CD14-positive monocyte (primary cell): ENCODE measurements at regions not wholly inside any gene's neighbourhood (a gene's known extent, or its start where the extent isn't known, plus 50 kb on each side); places are given as distances from the start of the nearest gene placed in this dataset.

Source experiments
- DNase-seq, 3 donors: peaks; one replicate each; pipeline ENCODE4 v3.0.0-alpha.2; 2011 to 2022
- H2AFZ ChIP-seq: 2 replicates; pipeline ENCODE4 v1.6.0; 2012; ENCODE audit warnings: mild to moderate bottlenecking, low read depth, low read length, inconsistent platforms; ENCODE audit not compliant: insufficient read depth, poor library complexity, severe bottlenecking
- H3K27ac ChIP-seq, 2 donors: 1 replicate in 1 of 2; 2 replicates in 1 of 2; pipeline ENCODE4 v1.5.1; 2012 to 2013; ENCODE audit warnings: low read length in 2 of 2, control low read depth in 1 of 2, inconsistent platforms in 1 of 2, low read depth in 1 of 2, mild to moderate bottlenecking in 1 of 2
- H3K27me3 ChIP-seq, 2 donors: one replicate each; pipeline versions ENCODE4 v1.6.0 to v1.6.1; 2011 to 2013; ENCODE audit warnings: low read length in 2 of 2; ENCODE audit not compliant: control insufficient read depth in 2 of 2, insufficient read depth in 2 of 2
- H3K36me3 ChIP-seq, 2 donors: replicated peaks in 1 of 2; 1 replicate in 1 of 2; 2 replicates in 1 of 2; pipeline versions ENCODE4 v1.5.1 to v1.6.1; 2012 to 2013; ENCODE audit warnings: low read length in 2 of 2, control low read depth in 1 of 2, inconsistent platforms in 1 of 2, mild to moderate bottlenecking in 1 of 2; ENCODE audit not compliant: insufficient read depth in 2 of 2, control insufficient read depth in 1 of 2
- H3K4me1 ChIP-seq, 2 donors: 1 replicate in 1 of 2; 2 replicates in 1 of 2; pipeline versions ENCODE4 v1.5.1 to v1.6.1; 2012 to 2013; ENCODE audit warnings: low read length in 2 of 2, control low read depth in 1 of 2, inconsistent platforms in 1 of 2, mild to moderate bottlenecking in 1 of 2, moderate library complexity in 1 of 2; ENCODE audit not compliant: insufficient read depth in 2 of 2, control insufficient read depth in 1 of 2
- H3K4me2 ChIP-seq: replicated peaks from 2 replicates; pipeline ENCODE3; 2012; ENCODE audit warnings: low read length, moderate library complexity, mild to moderate bottlenecking; ENCODE audit not compliant: poor library complexity, severe bottlenecking; ENCODE audit errors: extremely low read depth
- H3K4me3 ChIP-seq, 3 experiments: fragments of 200-600 bp in 1 of 3; sonication (generic) in 1 of 3; replicated peaks in 1 of 3; 1 replicate in 2 of 3; 2 replicates in 1 of 3; pipeline ENCODE4 v1.5.1; 2011 to 2013; ENCODE audit warnings: low read length in 3 of 3, mild to moderate bottlenecking in 3 of 3, control low read depth in 2 of 3, low read depth in 2 of 3, inconsistent platforms in 1 of 3, moderate library complexity in 1 of 3
- H3K79me2 ChIP-seq: 2 replicates; pipeline ENCODE4 v1.6.0; 2012; ENCODE audit warnings: mild to moderate bottlenecking, control low read depth, inconsistent platforms, low read length, moderate library complexity; ENCODE audit not compliant: insufficient read depth
- H3K9ac ChIP-seq: 2 replicates; pipeline ENCODE4 v1.6.0; 2017; ENCODE audit warnings: low read length, mild to moderate bottlenecking; ENCODE audit not compliant: insufficient read depth, poor library complexity, severe bottlenecking
- H3K9me3 ChIP-seq, 2 donors: replicated peaks in 1 of 2; 1 replicate in 1 of 2; 2 replicates in 1 of 2; pipeline versions ENCODE4 v1.5.1 to v1.6.1; 2012 to 2013; ENCODE audit warnings: low read length in 2 of 2, control low read depth in 1 of 2; ENCODE audit not compliant: control insufficient read depth in 1 of 2, insufficient read depth in 1 of 2
- H4K20me1 ChIP-seq: 2 replicates; pipeline ENCODE4 v1.6.0; 2012; ENCODE audit warnings: mild to moderate bottlenecking, low read length, control low read depth, moderate library complexity; ENCODE audit not compliant: insufficient read depth
- H3K27ac Mint-ChIP-seq, 7 donors: one replicate each; pipeline ENCODE4 v1.8.0; 2020; ENCODE audit warnings: mild to moderate bottlenecking in 7 of 7, mixed read lengths in 7 of 7, moderate library complexity in 6 of 7, inconsistent platforms in 2 of 7
- H3K27me3 Mint-ChIP-seq, 3 donors: one replicate each; pipeline ENCODE4 v1.8.0; 2021 to 2022; ENCODE audit warnings: low read depth in 3 of 3, mild to moderate bottlenecking in 3 of 3, mixed read lengths in 3 of 3, moderate library complexity in 3 of 3, inconsistent platforms in 1 of 3
- H3K36me3 Mint-ChIP-seq, 2 donors: one replicate each; pipeline ENCODE4 v1.8.0; 2020; ENCODE audit warnings: mixed read lengths in 2 of 2, inconsistent platforms in 1 of 2, mild to moderate bottlenecking in 1 of 2
- H3K4me1 Mint-ChIP-seq: one replicate; pipeline ENCODE4 v1.8.0; 2020; ENCODE audit warnings: mild to moderate bottlenecking, mixed read lengths
- H3K4me3 Mint-ChIP-seq, 2 donors: one replicate each; pipeline ENCODE4 v1.8.0; 2020; ENCODE audit warnings: mild to moderate bottlenecking in 2 of 2, mixed read lengths in 2 of 2, moderate library complexity in 1 of 2
- H3K9me3 Mint-ChIP-seq, 7 donors: one replicate each; pipeline ENCODE4 v1.8.0; 2020 to 2022; ENCODE audit warnings: mixed read lengths in 7 of 7, mild to moderate bottlenecking in 6 of 7, moderate library complexity in 6 of 7, inconsistent platforms in 2 of 7
- CTCF ChIP-seq: fragments of 200-600 bp; IDR thresholded peaks from one replicate; pipeline ENCODE4 v1.8.0; 2022; ENCODE audit warnings: antibody characterized with exemption, mild to moderate bottlenecking
- WGBS: methylation state at CpG from one replicate; pipeline ENCODE4 v1.1.5; 2013; ENCODE audit warnings: missing lambda C conversion rate; ENCODE audit not compliant: insufficient coverage; 5-methylcytosine and 5-hydroxymethylcytosine counted together
- intact Hi-C, 2 donors: fragments of 100-400 bp; cut with micrococcal nuclease; formaldehyde crosslinking; loops; one replicate each; pipeline versions ENCODE4 v1.15.0 to v1.15.1; 2023

- Mint-ChIP-seq H3K27me3 (peaks cover 0 to 4% (median 0%) of the 10 kb centered on the region in 3 donors), H3K4me1 (no peaks in the 10 kb centered on the region), H3K9me3 (peaks cover 0 to 3% (median 0%) of the 10 kb centered on the region in 7 donors), H3K27ac (peak overlapping the region in 1 of 7 donors; percentile 31), H3K36me3 (no peaks in the 10 kb centered on the region), H3K4me3 (no peak overlapping the region)
- Histone ChIP-seq H3K4me2 (no peak overlapping the region), H4K20me1 (no peaks in the 10 kb centered on the region), H2AFZ (no peak overlapping the region), H3K27me3 (no peaks in the 10 kb centered on the region), H3K36me3 (no peaks in the 10 kb centered on the region), H3K4me1 (no peaks in the 10 kb centered on the region), H3K79me2 (no peaks in the 10 kb centered on the region), H3K4me3 (no peak overlapping the region), H3K27ac (no peak overlapping the region), H3K9me3 (no peaks in the 10 kb centered on the region), H3K9ac (no peak overlapping the region)
- TF ChIP-seq CTCF = no peak
- no peak for DNase-seq
- intact Hi-C loops = no loop called here
- WGBS = 68% methylated on average over 4 of the region's 7 CpGs
These were observed 667.5 kb upstream of the HS6ST1 start for GRCh38 chr2:128986026-128986715.

- Histone ChIP-seq H4K20me1 (no peaks in the 10 kb centered on the region), H3K4me3 (no peak overlapping the region), H3K36me3 (no peaks in the 10 kb centered on the region), H3K27me3 (no peaks in the 10 kb centered on the region), H3K4me1 (no peaks in the 10 kb centered on the region), H3K79me2 (no peaks in the 10 kb centered on the region), H3K9ac (no peak overlapping the region), H3K27ac (no peak overlapping the region), H3K9me3 (no peaks in the 10 kb centered on the region), H2AFZ (no peak overlapping the region), H3K4me2 (no peak overlapping the region)
- DNase-seq = no peak
- Mint-ChIP-seq H3K4me1 (no peaks in the 10 kb centered on the region), H3K9me3 (no peaks in the 10 kb centered on the region), H3K27me3 (peaks cover 0 to 4% (median 0%) of the 10 kb centered on the region in 3 donors), H3K36me3 (no peaks in the 10 kb centered on the region), H3K27ac (no peak overlapping the region), H3K4me3 (no peak overlapping the region)
- intact Hi-C loops = no loop called here
- no peak for TF ChIP-seq CTCF
- 97% methylated on average over 8 of the region's 9 CpGs for WGBS
These were observed 668.2 kb upstream of the HS6ST1 start for GRCh38 chr2:128986867-128987268.
